Heart right ventricle (tissue), 16 donors: ENCODE measurements at regions not wholly inside any gene's neighbourhood (a gene's known extent, or its start where the extent isn't known, plus 50 kb on each side); places are given as distances from the start of the nearest gene placed in this dataset.

Experiments
- ATAC-seq, 8 donors: fragments of 200-7000 bp; cut with Tn5 transposase; one replicate each; pipeline ENCODE4 v1.9.1; 2020; ENCODE audit warnings: mild to moderate bottlenecking in 8 of 8, moderate library complexity in 8 of 8, moderate number of reproducible peaks in 1 of 8
- DNase-seq, 2 donors: peaks; one replicate each; pipeline ENCODE4 v3.0.0-alpha.2; 2020
- H3K27ac ChIP-seq, 10 donors: fragments of 200-600 bp; sonication (generic) in 2 of 10; one replicate each; pipeline versions ENCODE4 v1.5.0 to v1.8.0; 2020 to 2022; ENCODE audit warnings: mild to moderate bottlenecking in 3 of 10
- H3K27me3 ChIP-seq, 7 donors: fragments of 200-600 bp; one replicate each; pipeline ENCODE4 v1.8.0; 2021 to 2022; ENCODE audit warnings: mild to moderate bottlenecking in 2 of 7
- H3K36me3 ChIP-seq, 9 donors: fragments of 200-600 bp; sonication (generic) in 1 of 9; one replicate each; pipeline versions ENCODE4 v1.5.0 to v1.8.0; 2020 to 2022; ENCODE audit warnings: mild to moderate bottlenecking in 2 of 9
- H3K4me1 ChIP-seq, 9 donors: fragments of 200-600 bp; sonication (generic) in 1 of 9; one replicate each; pipeline versions ENCODE4 v1.5.0 to v1.8.0; 2020 to 2022; ENCODE audit warnings: mild to moderate bottlenecking in 4 of 9
- H3K4me3 ChIP-seq, 10 donors: fragments of 200-600 bp; sonication (generic) in 2 of 10; one replicate each; pipeline versions ENCODE4 v1.5.0 to v1.8.0; 2020 to 2022; ENCODE audit warnings: mild to moderate bottlenecking in 7 of 10, moderate library complexity in 2 of 10
- H3K9me3 ChIP-seq, 11 donors: fragments of 200-600 bp in 10 of 11; sonication (generic) in 2 of 11; one replicate each; pipeline versions ENCODE4 v1.5.0 to v1.8.0; 2013 to 2022; ENCODE audit warnings: mild to moderate bottlenecking in 2 of 11, control low read depth in 1 of 11, moderate library complexity in 1 of 11
- WGBS, 2 donors: extraction: QIAGEN DNeasy Blood & Tissue Kit; methylation state at CpG; one replicate each; pipeline ENCODE4 v1.1.7; 2013; ENCODE audit warnings: inconsistent platforms in 1 of 2; 5-methylcytosine and 5-hydroxymethylcytosine counted together
- intact Hi-C, 10 donors: fragments of 100-400 bp; cut with DNase I; formaldehyde crosslinking; loops; one replicate each; pipeline versions ENCODE4 v1.11.1 to v1.14.2; 2022
- TF ChIP-seq, protein P1 (sequence below), 9 donors: fragments of 200-600 bp; sonication (generic) in 2 of 9; IDR thresholded peaks; one replicate each; pipeline versions ENCODE4 v1.5.0 to v1.8.0; 2021 to 2022; ENCODE audit warnings: antibody characterized with exemption in 9 of 9, mild to moderate bottlenecking in 5 of 9, moderate library complexity in 1 of 9
- donor health status: Arrhythmogenic right ventricular cardiomyopathy.
- donor health status: ischemic (EF 13 %, LVEDD 7.1; RV severe dilation, severe dysfunction).
- donor health status: healthy with polysubstance abuse.
- donor health status: DM: no; HTN: yes; CAD: no.
- donor health status: DM: no; HTN: no; CAD: no.
- donor health status: ischemic (EF 25% LVEDD 6.9; RV normal size, moderate dysfunction).
- donor health status: ischemic (EF 25% LVEDD 5.7; RV mildly dilated, moderate dysfunction).
- donor health status: healthy.
- donor health status: DM: yes; HTN: yes; CAD: no.
- donor health status: Ischemic cardiomyopathy.
- donor health status: ischemic (EF 35%, LVEDD 5.7; RV mildly dilated, moderate dysfunction).
- donor health status: nonischemic (EF 11% LVEDD 7.7; RV severe dilation, severe dysfunction).
- donor health status: DM: yes; HTN: yes; CAD: no.
- donor health status: PGD.
- donor health status: ischemic (EF 29% LVEDD 5.4; RV normal size, mild dysfunction).
- donor health status: nonischemic (EF 23%, LVEDD 6.1; RV moderate dilation, normal function).

DNA sequence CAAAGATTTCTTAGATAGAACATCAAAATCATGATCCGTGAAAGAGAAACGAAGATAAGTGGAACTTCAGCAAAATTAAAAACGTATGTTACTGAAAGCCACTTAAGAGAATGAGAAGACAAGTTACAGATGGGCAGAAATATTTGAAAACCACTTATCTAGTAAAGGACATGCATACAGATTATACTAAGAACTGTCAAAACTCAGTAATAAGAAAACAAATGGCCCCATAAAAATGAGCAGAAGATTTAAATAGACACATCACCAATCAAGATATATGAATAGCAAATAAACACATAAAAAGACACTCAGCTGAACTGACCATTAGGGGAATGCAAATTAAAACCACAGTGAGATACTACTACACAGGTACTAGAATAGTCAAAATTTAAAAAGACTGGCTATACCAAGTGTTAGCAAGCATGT is 343.7 kb downstream of the PTEN start:
- 62 to 74% methylated on average over 3 of the region's 3 CpGs for WGBS, 2 donors
- peaks cover 0 to 7% (median 0%) of the 10 kb centered on the region in 9 donors for H3K4me1 ChIP-seq

DNA sequence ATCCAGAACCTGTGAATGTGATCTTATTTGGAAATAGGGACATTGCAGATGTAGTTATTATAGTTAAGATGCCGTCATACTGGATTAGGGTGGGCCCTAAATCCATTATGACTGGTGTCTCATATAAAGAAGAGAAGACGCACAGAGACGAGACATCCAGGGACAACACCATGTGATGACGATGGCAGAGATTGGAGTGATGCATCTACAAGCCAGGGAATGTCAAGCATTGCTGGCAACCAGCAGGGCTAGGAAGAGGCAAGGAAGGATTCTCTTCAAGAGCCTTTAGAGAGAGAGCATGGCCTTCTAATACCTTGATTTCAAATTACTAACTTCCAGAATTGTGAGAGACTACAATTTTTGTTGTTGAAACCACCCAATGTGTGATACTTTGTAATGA is 345.8 kb downstream of the PTEN start:
- Histone ChIP-seq H3K27me3 (no peaks in the 10 kb centered on the region), H3K4me3 (no peak overlapping the region), H3K4me1 (peaks cover 0 to 7% (median 0%) of the 10 kb centered on the region in 9 donors), H3K27ac (no peak overlapping the region), H3K9me3 (no peaks in the 10 kb centered on the region), H3K36me3 (no peaks in the 10 kb centered on the region)
- DNase-seq (no peak), ATAC-seq (no peak)
- TF ChIP-seq, protein P1, sequence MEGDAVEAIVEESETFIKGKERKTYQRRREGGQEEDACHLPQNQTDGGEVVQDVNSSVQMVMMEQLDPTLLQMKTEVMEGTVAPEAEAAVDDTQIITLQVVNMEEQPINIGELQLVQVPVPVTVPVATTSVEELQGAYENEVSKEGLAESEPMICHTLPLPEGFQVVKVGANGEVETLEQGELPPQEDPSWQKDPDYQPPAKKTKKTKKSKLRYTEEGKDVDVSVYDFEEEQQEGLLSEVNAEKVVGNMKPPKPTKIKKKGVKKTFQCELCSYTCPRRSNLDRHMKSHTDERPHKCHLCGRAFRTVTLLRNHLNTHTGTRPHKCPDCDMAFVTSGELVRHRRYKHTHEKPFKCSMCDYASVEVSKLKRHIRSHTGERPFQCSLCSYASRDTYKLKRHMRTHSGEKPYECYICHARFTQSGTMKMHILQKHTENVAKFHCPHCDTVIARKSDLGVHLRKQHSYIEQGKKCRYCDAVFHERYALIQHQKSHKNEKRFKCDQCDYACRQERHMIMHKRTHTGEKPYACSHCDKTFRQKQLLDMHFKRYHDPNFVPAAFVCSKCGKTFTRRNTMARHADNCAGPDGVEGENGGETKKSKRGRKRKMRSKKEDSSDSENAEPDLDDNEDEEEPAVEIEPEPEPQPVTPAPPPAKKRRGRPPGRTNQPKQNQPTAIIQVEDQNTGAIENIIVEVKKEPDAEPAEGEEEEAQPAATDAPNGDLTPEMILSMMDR (IDR thresholded peaks at IDR 0.05), result no peak
- intact Hi-C loops, result loop anchor here in 1 of 10 donors (1.0 kb wide), 1 partner anchor 17 kb away; no protein-coding TSS in a partner anchor
- 94 to 97% methylated on average over 4 of the region's 4 CpGs for WGBS, 2 donors

More for the DNA sequence above, 343.7 kb downstream of the PTEN start:
- no peak for ATAC-seq
- TF ChIP-seq, protein P1 (IDR thresholded peaks at IDR 0.05), result no peak
- DNase-seq, result no peak
- Histone ChIP-seq H3K27me3 (no peaks in the 10 kb centered on the region), H3K27ac (no peak overlapping the region), H3K4me3 (no peak overlapping the region), H3K36me3 (no peaks in the 10 kb centered on the region), H3K9me3 (no peaks in the 10 kb centered on the region)
- intact Hi-C loops, result no loop called here

DNA sequence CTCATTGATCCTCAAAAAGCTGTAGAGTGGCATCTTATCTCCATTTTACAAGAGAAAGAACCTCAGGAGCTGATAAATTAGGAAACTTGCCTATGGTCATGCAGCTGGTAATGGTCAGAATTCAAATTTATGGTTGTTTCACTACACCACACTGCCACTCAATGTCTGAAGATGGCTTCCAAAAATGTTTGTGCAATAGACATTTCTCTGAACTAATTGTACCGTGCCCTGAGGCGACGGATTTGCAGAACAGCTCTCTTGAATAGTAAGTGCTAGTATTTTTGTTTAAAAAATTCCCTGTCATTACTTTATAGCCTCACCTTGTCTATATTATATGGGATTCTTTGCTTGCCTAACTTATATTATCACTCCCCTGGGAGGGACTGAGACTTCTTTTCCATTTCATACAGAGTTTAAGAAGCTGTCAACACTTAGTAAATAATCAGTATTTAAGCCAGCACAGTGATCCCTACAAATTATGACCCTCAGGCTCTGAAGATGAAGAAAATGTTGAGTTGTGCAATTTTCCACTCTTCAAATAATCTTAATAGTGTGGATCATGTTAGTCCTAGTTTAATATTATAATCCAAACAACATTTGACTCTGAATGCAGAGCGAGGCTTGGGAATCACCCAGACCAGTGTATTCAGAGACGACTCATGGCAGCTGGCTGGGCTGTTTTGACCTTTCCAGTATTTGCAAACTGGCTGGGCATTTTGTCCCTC is 346.6 kb downstream of the PTEN start:
- 88 to 92% methylated on average over 5 of the region's 5 CpGs for whole genome bisulfite sequencing, 2 donors
- DNase-seq (no peak), ATAC-seq (no peak)
- H3K36me3 ChIP-seq, result no peaks in the 10 kb centered on the region
- no peak overlapping the region for H3K4me3 ChIP-seq
- TF ChIP-seq, protein P1 (IDR thresholded peaks at IDR 0.05), result no peak
- H3K27ac ChIP-seq, result no peak overlapping the region
- peaks cover 0 to 7% (median 0%) of the 10 kb centered on the region in 9 donors for H3K4me1 ChIP-seq
- intact Hi-C loops, result loop anchor here in 1 of 10 donors (1.0 kb wide), 1 partner anchor 16 kb away; no protein-coding TSS in a partner anchor
- no peaks in the 10 kb centered on the region for H3K27me3 ChIP-seq
- H3K9me3 ChIP-seq, result no peaks in the 10 kb centered on the region

DNA sequence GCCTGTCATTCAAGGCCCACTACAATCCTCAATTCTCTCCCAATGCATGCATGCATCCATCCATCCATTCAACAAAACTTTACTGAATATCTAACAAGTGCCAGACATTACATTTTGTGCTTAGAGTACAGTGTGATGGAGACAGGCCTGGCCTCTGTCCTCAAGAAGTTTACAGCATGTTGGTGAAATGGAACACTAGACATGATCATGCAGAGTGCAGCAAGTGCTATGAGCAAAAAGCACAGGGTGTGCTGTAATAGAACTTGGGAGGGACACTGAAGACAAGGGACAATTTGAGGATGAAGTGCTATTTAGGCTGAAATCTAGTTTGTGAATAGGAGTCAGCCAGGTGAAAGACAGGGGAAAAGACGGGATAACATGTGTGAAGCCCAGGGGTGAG is 347.8 kb downstream of the PTEN start:
- no peak overlapping the region for H3K4me3 ChIP-seq
- TF ChIP-seq, protein P1 (IDR thresholded peaks at IDR 0.05), result no peak
- no peak overlapping the region for H3K27ac ChIP-seq
- DNase-seq (no peak), ATAC-seq (no peak)
- 92 to 97% methylated on average over 1 of the region's 1 CpG for WGBS, 2 donors
- peaks cover 0 to 5% (median 0%) of the 10 kb centered on the region in 9 donors for H3K4me1 ChIP-seq
- intact Hi-C loops, result no loop called here
- H3K9me3 ChIP-seq, result no peaks in the 10 kb centered on the region
- no peaks in the 10 kb centered on the region for H3K36me3 ChIP-seq
- no peaks in the 10 kb centered on the region for H3K27me3 ChIP-seq
